Rectal smooth muscle tissue (tissue), 1 donor: ENCODE measurements at regions not wholly inside any gene's neighbourhood (a gene's known extent, or its start where the extent isn't known, plus 50 kb on each side); places are given as distances from the start of the nearest gene placed in this dataset.
"Not testable (repeated sequence)": the region's sequence is repeated elsewhere in the genome, so short reads cannot be mapped to it uniquely, and the experiment has no call there.

ENCODE experiments used
- H3K27ac ChIP-seq: one replicate; pipeline ENCODE4 v1.7.0; 2013; ENCODE audit warnings: low read depth, low read length, inconsistent platforms
- H3K27me3 ChIP-seq: one replicate; pipeline ENCODE4 v1.7.0; 2013; ENCODE audit warnings: low read length; ENCODE audit not compliant: control insufficient read depth, insufficient read depth
- H3K36me3 ChIP-seq: one replicate; pipeline ENCODE4 v1.7.0; 2013; ENCODE audit warnings: low read length; ENCODE audit not compliant: control insufficient read depth, insufficient read depth
- H3K4me1 ChIP-seq: one replicate; pipeline ENCODE4 v1.7.0; 2013; ENCODE audit warnings: low read length; ENCODE audit not compliant: control insufficient read depth, insufficient read depth
- H3K4me3 ChIP-seq: one replicate; pipeline ENCODE4 v1.7.0; 2013; ENCODE audit warnings: low read length
- H3K9ac ChIP-seq: one replicate; pipeline ENCODE4 v1.7.0; 2013; ENCODE audit warnings: low read length

DNA sequence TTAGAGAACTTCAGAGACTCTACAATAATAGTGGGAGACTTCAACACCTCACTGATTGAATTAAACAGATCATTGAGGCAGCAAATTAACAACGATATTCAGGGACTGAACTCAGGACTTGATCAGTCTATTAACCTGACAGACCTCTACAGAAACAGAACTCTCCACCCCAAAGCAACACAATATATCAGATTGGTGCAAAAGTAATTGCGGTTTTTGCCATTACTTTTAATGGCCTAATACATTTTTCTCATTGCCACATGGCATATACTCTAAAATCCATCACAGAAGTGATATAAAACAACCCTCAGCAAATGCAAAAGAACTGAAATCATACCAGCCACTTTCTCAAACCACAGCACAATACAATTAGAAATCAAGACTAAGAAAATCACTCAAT lies 298.1 kb upstream of the SGO1 start:
- Histone ChIP-seq H3K36me3 (no peaks in the 10 kb centered on the region), H3K27me3 (no peaks in the 10 kb centered on the region), H3K27ac (no peak overlapping the region), H3K4me3 (no peak overlapping the region), H3K4me1 (no peaks in the 10 kb centered on the region), H3K9ac (no peak overlapping the region)

- H3K4me3 ChIP-seq, result no peak overlapping the region
- no peaks in the 10 kb centered on the region for H3K36me3 ChIP-seq
- H3K27ac ChIP-seq, result no peak overlapping the region
- no peaks in the 10 kb centered on the region for H3K27me3 ChIP-seq
- H3K4me1 ChIP-seq, result no peaks in the 10 kb centered on the region
- no peak overlapping the region for H3K9ac ChIP-seq
These were observed 296.3 kb upstream of the SGO1 start for GRCh38 chr3:20482350-20482749.

DNA sequence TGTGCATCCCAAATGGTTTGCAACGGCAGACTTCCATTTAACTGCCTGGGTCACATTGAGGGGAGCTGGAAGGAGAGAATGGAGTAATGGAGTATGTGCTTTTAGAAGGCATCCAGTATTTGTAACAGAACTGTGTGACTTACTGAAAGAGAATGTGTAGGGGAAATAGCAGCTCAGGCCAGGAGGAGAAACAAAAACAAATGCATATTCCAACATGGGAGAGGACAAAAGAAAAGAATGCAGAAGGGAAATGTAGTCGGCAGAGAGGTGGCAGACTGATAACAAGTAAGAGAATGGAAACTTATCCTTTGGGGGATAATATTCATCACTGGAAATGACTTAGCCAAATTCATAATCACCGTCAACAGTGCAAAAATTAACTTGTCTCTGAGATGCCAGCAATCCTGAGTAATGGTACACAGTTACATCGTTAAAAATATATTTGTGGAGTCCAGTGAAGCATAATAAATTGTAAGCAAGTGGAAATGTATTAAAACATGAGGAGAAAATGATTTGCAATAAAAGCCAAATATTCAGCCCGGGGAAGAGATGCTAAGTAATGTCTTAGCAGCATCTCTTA lies 294.9 kb upstream of the SGO1 start:
- H3K4me1 ChIP-seq, result no peaks in the 10 kb centered on the region
- no peaks in the 10 kb centered on the region for H3K27me3 ChIP-seq
- H3K27ac ChIP-seq, result no peak overlapping the region
- no peaks in the 10 kb centered on the region for H3K36me3 ChIP-seq
- no peak overlapping the region for H3K9ac ChIP-seq
- no peak overlapping the region for H3K4me3 ChIP-seq

DNA sequence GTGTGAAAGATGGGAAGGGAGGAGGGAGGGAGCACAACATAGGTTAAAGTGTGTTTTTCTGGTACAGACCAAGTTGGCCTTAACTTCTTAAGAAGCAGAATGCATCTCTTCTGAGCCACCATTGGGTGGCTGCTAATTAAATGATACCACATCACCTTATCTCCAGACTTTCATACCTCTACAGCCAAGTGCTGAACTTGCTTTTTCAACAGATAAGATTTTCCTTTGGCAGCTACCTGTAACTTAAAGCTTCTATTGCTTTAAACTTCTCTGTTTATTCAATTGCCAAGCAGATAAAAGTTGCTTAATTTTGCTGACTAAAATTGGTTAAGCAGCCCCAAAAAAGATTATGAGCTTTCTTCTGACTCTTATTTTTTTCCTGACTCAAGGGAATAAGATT lies 292.4 kb upstream of the SGO1 start:
- H3K27me3 ChIP-seq, result no peaks in the 10 kb centered on the region
- no peak overlapping the region for H3K27ac ChIP-seq
- H3K36me3 ChIP-seq, result no peaks in the 10 kb centered on the region
- H3K4me3 ChIP-seq, result no peak overlapping the region
- no peak overlapping the region for H3K9ac ChIP-seq
- no peaks in the 10 kb centered on the region for H3K4me1 ChIP-seq

GRCh38 chr3:20464237-20464636 lies 278.2 kb upstream of the SGO1 start:
- not testable (repeated sequence) for H3K4me1 ChIP-seq, H3K27me3 ChIP-seq, H3K36me3 ChIP-seq, H3K9ac ChIP-seq, H3K4me3 ChIP-seq, H3K27ac ChIP-seq

DNA sequence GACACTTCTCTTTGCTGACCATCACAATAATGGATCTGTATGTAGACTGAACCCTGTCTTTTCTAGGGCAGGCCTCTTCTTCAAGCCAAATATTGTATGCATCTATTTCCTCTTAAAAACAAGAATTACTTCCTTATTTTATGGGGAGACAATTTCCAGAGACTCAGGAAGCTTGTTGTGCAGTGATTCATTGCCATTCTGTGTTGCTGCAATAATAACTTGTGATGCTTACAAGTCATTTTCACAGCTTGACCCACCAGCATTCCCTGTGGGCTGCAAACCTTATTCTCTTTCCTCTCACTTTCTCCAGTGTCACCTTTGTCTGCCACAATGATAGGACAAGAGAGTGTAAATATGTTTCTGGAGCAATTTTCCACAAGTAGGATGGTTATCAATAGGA lies 276.7 kb upstream of the SGO1 start:
- Histone ChIP-seq H3K4me3 (no peak overlapping the region), H3K27me3 (no peaks in the 10 kb centered on the region), H3K36me3 (no peaks in the 10 kb centered on the region), H3K9ac (no peak overlapping the region), H3K27ac (no peak overlapping the region), H3K4me1 (no peaks in the 10 kb centered on the region)

DNA sequence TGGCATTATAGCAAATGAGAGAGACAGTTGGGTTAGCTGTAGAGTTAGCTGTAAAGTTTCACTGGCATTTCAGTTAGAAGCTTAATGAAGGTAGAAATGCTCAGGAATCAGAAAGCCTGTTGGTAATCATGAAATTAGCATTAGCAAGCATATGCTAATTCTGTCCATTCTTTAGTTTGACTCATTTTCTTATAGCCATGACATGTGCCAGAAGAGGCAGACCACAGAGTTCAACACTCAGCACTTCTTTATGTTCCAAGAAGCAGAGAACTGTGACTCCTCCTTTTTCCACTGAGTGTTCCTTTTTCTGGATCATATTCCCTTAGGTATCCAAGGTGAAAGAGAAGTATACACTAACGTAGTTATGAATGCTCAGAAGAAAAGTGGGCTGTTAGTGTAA lies 276.2 kb upstream of the SGO1 start:
- no peaks in the 10 kb centered on the region for H3K36me3 ChIP-seq
- no peaks in the 10 kb centered on the region for H3K4me1 ChIP-seq
- H3K27ac ChIP-seq, result no peak overlapping the region
- H3K27me3 ChIP-seq, result no peaks in the 10 kb centered on the region
- H3K9ac ChIP-seq, result no peak overlapping the region
- H3K4me3 ChIP-seq, result no peak overlapping the region

- H3K27ac ChIP-seq, result no peak overlapping the region
- no peak overlapping the region for H3K4me3 ChIP-seq
- no peaks in the 10 kb centered on the region for H3K36me3 ChIP-seq
- H3K4me1 ChIP-seq, result no peaks in the 10 kb centered on the region
- H3K27me3 ChIP-seq, result no peaks in the 10 kb centered on the region
- H3K9ac ChIP-seq, result no peak overlapping the region
These were observed 273.1 kb upstream of the SGO1 start for GRCh38 chr3:20458994-20459716.

DNA sequence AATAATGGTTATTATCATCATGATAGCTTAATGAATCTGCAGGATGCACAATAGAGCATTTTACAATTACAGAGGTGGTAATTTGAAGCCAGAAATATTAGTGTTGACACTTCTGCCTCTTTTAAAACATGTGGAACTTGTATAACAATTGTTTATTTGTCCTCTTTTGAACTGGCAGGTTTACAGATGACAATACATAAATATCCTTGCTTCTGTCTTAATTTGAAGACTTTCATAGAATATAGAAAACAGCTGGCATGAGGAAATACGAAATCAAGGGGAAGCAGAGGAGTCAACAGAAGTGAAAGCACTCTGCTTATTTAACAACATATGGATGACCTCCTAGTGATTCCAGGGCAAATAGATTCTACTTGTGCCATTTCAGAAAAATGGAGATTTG lies 270.5 kb upstream of the SGO1 start:
- Histone ChIP-seq H3K27ac (no peak overlapping the region), H3K36me3 (no peaks in the 10 kb centered on the region), H3K9ac (no peak overlapping the region), H3K27me3 (no peaks in the 10 kb centered on the region), H3K4me3 (no peak overlapping the region), H3K4me1 (no peaks in the 10 kb centered on the region)

DNA sequence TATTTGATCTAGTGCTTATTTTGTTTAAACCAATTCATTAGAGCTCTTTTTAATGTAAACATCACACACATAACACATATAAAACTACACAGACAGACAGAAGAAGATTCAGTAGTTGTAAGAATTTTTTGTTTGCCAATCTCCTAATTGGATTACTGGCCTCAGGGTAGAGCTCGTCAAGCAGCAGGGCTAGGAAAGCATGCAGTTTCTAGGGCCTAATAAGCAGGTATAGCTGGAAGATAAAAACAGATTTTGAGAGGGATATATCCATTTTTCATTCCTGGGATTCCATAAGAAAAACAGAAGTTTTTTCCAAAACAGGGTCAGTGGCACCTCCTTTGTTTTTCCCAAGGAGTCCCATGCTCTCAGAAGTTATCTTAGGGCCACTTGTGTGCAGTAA lies 265.2 kb upstream of the SGO1 start:
- Histone ChIP-seq H3K36me3 (no peaks in the 10 kb centered on the region), H3K27ac (no peak overlapping the region), H3K27me3 (no peaks in the 10 kb centered on the region), H3K4me3 (no peak overlapping the region), H3K4me1 (no peaks in the 10 kb centered on the region), H3K9ac (no peak overlapping the region)

GRCh38 chr3:20450611-20451010 lies 264.6 kb upstream of the SGO1 start:
- Histone ChIP-seq H3K4me3 (no peak overlapping the region), H3K4me1 (no peaks in the 10 kb centered on the region), H3K27me3 (no peaks in the 10 kb centered on the region), H3K9ac (no peak overlapping the region), H3K27ac (no peak overlapping the region), H3K36me3 (no peaks in the 10 kb centered on the region)

DNA sequence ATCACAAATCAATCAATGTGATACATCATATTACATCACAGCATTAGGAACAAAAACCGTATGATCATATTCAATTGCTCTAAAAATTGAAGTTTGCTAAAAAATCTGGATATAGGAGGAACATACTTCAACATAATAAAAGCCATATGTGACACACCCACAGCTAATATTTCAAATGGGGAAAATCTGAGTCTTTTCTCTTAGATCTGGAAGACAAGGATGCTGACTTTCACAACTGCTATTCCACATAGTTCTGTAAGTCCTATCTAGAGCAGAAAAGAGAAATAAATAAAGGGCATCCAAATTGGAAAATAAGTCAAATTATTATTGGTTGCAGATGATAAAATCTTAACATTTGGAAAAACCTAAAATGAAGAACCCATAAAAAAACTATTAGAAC lies 256.8 kb upstream of the SGO1 start:
- no peak overlapping the region for H3K27ac ChIP-seq
- no peaks in the 10 kb centered on the region for H3K4me1 ChIP-seq
- no peaks in the 10 kb centered on the region for H3K36me3 ChIP-seq
- no peak overlapping the region for H3K4me3 ChIP-seq
- no peaks in the 10 kb centered on the region for H3K27me3 ChIP-seq
- H3K9ac ChIP-seq, result no peak overlapping the region

DNA sequence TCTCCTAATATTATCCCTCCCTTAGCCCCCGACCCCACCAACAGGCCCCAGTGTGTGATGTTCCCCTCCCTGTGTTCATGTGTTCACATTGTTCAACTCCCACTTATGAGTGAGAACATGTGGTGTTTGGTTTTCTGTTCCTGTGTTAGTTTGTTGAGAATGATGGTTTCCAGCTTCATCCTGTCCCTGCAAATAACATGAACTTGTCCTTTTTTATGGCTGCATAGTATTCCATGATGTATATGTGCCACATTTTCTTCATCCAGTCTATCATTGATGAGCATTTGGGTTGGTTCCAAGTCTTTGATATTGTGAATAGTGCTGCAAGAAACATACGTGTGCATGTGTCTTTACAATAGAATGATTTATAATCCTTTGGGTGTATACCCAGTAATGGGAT lies 241.3 kb upstream of the SGO1 start:
- H3K36me3 ChIP-seq, H3K9ac ChIP-seq, H3K4me3 ChIP-seq, H3K27ac ChIP-seq, H3K27me3 ChIP-seq, H3K4me1 ChIP-seq: not testable (repeated sequence)
